HS-27A (cell line): ENCODE measurements at regions not wholly inside any gene's neighbourhood (a gene's known extent, or its start where the extent isn't known, plus 50 kb on each side); places are given as distances from the start of the nearest gene placed in this dataset.
"Not testable (repeated sequence)": the region's sequence is repeated elsewhere in the genome, so short reads cannot be mapped to it uniquely, and the experiment has no call there.

ENCODE experiments used
- DNase-seq: peaks from one replicate; pipeline ENCODE4 v3.0.0-alpha.2; 2012; ENCODE audit warnings: low read depth, missing footprints

DNA sequence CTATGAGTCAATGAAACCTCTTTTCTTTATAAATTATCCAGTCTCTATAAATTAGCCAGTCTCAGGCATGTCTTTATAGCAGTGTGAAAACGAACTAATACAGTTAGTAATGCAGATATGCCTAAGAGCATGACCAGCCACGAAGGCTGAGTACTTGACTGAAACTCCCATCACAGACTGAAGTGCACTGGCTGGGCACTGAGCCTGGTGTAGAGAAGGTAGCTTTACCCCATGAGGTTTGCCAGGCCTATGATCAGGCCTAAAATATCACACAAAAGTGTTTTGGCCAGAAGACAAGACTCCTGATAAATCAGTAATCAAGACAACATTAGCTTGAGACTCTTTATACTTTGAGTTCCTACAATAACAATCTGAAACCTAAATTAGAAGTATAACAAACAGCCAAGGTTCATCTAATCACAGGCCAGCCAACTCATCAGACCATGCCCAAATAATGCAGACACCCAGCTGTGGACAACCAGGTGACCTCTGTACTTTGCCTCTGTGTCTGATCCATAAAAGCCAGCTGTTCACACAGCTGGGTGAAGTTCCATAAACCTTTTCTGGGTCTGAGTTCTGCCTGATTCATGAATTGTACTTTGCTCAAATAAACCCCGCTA, 771.8 kb upstream of the SLITRK1 start:
- no peak for DNase-seq

DNA sequence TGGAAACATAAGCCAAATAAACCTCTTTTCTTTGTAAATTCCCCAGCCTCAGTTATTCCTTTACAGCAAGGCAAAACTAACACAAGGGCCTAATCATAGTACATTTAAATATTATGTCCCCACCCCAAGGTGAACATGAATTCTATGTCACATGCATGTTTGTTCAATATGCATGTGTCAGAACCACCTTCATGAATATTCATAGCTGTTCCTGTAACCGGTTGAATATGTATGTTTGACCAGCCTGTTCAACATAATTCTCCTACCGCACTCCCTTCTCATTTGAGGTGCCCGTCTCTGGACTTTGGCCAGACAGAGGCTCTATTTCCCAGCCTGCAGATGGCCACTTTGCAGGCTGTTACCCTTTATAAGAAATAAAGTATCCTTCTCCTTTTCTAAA, 769.4 kb upstream of the SLITRK1 start:
- no peak for DNase-seq

DNA sequence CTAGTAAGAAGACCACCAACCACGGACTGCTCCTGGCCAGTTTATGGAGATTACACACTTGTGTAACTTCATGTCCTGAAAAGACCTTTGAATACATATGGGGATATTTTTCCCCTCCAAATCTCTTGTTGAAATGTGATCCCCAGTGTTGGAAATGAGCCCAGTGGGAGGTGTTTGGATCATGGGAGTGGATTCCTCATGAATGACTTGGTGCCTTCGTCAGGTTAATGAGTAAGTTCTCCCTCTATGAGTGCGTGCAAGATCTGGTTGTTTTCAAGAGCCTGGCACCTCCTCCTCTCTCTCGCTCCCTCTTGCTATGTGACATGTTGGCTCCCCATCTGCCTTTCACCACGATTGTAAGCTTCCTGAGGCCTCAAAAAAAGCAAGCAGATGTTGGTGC, 769.0 kb upstream of the SLITRK1 start:
- DNase-seq: peak; percentile 77

DNA sequence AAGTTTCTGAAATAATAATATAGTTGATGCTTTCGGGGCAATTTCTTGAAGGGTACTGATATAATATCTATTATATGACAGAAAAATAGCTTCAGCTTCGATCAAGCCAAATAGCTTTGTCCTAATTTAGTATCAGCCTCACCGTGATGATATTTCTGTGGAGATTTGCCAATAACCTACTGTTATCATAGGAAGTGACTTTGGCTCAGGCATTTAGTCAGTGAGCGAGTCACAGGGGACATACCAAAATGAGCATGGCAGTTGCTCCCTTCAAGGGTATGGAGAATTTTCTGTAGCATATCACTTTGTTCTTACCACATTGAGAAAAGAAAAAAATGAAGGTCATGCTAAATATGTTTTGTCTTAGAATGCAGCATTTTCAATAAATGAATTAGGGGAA, 767.6 kb upstream of the SLITRK1 start:
- peak; percentile 31 for DNase-seq

DNA sequence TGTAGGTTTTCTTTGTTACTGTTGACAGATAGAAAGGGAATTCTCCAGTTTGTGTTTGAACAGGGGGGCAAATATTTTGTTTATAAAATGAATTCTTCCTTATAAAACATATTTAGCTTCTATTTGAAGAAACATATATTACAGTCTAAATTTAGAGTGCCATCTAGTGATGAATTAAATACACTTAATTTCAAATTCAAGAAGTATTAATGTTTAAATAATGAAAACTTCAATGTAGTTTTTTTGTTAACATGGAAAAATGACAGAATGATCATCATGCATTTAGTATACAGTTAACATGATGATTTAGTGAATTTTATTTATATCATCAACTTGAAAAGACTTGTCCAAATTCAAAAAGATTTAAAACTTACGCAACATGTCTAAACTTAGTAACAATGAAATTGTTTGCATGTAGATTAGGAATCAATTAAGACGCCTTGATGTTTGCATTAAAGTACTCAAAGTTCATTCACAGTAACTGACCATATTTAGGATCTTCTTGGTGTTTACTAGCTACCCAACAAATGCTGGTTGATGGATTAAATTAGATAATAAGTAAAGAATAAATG, 765.9 kb upstream of the SLITRK1 start:
- no peak for DNase-seq

DNA sequence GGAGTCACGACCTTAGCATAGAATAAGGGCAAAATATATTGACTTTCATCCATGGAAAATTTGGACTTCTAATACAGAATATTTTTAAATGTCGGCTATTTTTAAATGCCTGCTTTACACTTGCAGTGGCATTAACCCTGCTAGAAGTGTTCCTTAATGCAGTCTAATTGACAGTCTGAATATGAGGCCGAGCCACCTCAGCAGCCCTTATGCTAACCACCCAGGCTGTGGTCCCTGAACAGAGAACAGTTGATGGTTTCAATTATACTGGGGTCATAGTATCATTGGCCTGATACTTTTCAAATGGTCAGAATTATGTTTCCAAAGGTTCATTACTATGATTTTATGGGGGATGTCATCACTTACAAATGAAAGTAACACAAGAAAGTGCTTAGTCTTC, 764.7 kb upstream of the SLITRK1 start:
- DNase-seq: no peak

DNA sequence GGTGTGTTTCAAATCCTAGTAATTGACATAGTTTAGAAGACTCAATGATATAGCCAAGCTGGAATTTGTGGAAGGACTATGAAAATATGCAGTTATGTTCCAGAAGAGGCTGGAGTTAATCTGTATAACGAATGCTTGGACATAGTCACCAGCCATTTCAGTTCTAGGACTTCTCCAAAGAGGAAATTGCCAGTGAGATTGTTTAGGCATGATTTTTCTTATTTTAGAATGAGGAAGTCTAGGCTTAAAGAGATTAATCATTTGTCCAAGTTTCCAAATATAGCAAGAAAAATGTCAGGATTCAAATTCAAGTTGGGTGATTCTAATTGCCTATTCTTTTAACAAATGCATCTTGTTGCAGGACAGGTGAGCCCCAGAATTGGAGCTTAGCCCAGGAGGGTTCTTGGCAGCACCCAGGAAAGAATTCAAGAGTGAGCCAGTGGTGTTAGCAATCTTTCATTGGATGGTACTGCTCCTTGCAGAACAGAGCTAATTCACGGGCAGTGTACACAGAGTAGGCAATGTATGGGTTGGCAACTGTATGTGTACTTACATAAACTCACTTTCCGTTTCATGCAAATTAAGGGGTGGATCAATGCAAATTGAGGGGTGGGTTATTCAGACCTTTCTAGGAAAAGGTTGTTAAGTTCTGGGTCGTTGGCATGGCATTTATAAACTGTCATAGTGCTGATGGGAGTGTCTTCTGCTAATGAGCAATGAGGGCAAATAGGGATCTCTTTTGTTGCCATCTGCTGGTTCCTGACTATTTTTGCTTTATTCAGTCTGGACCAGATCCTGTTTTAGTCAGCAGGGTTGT, 763.1 kb upstream of the SLITRK1 start:
- peak; percentile 17 for DNase-seq

DNA sequence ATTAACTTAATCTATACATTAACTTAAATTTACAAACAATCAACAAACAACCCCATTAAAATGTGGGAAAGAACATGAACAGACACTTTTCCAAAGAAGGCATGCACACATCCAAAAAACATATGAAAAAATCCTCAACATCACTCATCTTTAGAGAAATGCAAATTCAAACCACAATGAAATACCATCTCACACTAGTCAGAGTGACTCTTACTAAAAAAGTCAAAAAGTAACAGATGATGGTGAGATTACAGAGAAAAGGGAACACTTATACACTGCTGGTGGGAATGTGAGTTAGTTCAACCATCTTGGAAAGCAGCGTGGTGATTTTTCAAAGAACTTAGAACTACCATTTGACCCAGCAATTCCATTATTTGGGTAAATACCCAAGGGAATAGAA, 759.2 kb upstream of the SLITRK1 start:
- no peak for DNase-seq

DNA sequence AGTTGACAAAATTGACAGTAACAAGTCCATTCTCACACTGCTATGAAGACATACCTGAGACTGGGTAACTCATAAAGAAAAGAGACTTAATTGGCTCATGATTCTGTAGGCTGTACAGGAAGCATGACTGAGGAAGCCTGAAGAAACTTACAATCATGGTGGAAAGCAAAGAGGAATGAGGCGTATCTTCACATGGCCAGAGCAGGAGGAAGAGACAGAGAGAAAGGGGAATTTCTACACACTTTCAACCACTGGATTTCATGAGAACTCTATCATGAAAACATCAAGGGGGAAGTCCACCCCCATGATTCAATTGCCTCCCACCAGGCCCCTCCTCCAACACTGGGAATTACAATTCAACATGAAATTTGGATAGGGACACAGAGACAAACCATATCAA, 758.4 kb upstream of the SLITRK1 start:
- no peak for DNase-seq

DNA sequence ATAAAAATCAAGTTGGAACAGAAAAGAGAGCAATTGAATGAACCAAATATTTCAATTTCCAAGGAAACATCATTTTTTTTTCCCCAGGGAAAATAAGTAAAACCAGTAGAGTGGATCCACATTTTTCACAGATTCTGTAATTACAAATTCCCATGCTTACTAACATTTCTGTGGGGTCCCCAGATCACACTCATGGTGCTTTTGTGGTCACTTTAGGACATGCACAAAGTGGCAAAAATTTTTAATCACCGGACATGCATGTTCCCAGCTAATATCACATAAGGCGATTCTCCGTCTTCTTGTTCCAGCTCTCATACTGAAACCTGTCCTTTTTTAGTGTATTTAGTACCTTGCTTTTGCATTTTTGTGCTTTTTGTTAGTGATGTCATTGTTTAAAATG, 748.2 kb upstream of the SLITRK1 start:
- no peak for DNase-seq

DNA sequence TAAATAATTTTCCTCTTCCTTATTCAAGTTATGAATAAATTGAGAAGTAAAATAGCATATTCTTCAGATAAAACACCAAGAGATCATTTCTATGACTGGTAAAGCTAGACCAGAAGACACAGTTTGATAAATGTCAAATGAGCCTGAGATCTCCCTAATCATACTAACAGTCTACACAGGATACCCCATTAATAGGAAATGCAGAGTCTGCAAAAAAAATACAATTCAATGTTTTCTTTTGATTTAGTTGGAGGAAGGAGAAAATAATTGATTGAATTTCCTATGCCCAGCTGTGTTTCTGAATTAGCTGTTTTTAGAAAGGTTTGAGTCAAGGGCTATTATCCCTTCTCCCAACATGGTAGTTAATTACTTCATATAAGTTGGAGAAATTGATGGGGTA, 734.6 kb upstream of the SLITRK1 start:
- DNase-seq: no peak

DNA sequence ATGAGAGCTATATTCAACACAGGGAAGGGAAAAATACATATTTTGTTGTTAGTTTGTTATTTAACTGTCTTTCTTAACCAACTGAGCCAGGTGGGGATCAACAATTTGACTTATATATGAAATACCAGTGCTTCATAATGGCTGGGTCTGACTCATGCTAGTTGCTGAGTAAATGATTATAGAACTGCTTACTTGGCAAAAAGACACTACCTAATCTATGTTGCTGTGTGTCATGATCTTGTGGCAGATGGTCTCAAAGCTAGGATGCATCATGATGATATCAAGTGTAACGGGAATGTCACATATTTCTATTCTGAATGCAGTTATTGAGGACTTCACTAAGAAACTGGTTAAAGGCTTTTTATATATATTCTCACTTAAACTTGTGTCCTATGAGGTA, 727.4 kb upstream of the SLITRK1 start:
- DNase-seq: peak; percentile 4

DNA sequence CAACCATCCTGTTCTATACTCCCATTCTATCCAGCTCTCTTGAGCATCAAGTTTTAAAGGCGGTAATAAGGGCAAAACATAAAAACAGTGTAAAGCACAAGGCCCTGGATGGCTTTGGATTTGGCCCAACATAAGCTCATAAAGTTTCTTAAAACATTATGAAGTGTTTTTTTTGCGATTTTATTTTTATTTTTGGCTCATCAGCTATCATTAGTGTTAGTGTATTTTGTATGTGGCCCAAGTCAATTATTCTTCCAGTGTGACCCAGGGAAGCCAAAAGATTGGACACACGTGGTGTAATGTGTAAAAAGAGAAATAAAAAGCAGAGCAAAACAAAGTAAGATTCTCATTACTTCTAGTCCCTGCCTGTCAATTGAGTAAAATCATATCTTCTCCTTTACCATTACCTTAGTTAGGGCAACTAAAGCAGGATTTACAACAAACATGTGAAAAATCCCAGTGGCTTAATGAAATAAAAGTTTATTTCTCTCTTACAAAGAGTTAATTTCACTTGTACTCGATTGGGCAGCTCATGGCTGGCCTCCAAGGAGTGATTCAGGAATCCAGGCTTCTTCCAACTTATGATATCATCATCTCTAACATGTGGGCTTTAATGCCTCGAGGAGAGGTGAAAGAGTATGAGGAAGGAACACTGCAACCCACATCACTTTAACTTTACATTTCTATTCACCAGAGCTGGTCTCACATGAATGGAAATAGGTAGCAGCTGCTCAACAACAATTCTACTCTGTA, 725.2 kb upstream of the SLITRK1 start:
- peak; percentile 5 for DNase-seq

DNA sequence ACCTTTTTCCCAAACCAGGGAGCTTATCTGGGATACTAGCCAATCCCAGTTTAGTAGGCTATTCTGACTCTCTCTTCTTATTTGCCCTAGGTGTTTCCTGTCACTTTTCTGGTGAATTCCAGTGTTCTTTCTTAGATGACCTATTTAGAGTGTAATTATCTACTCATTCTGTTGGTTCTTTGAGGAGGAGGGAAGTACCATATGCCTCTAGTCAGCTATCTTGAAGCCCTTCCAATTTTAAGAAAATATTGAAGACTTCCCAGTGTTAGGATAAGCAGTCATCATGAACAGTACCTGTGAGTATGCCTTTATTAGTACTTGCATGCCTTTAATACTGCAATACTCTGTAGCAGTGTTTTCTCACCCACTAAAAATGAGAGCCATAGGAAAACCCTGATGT, 724.3 kb upstream of the SLITRK1 start:
- DNase-seq: no peak

DNA sequence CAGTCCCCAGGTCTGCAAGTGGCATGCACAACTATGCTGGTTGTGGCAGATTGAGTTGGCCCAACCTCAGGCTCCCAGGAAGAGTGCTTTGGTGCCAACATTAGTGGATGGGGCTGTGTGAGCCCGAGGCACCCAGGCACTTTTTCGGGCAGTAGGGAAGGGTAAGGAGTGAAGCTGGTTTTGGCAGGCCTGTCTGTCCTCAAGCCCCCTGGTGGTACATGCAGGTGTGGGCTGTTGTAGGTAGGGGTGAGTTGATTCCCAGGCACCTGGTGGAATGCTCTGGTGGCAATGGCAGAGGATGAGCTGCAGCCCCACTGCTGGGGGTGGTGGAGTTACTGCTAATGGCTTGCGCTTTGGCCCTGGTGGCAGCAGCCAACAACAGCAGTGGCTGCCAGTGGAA, 723.7 kb upstream of the SLITRK1 start:
- no peak for DNase-seq

DNA sequence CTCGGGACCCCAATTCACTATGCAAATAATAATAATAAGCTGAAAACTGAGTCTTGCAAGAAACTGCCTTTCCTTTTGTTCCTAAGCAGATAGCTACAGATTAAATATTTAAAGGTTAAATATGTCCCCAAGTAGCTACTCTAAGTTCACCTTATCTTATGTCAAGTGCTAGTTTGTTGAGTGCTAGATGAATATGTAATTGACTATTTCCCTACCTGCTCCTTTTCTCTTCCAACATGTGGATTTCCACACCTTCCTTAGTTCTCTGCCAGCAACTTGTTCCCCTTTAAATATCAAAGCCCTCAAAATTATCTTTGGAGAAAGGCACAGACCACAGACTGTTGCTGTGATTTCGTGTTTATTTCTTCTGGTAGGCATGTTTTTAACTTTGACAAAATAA, 709.2 kb upstream of the SLITRK1 start:
- no peak for DNase-seq

DNA sequence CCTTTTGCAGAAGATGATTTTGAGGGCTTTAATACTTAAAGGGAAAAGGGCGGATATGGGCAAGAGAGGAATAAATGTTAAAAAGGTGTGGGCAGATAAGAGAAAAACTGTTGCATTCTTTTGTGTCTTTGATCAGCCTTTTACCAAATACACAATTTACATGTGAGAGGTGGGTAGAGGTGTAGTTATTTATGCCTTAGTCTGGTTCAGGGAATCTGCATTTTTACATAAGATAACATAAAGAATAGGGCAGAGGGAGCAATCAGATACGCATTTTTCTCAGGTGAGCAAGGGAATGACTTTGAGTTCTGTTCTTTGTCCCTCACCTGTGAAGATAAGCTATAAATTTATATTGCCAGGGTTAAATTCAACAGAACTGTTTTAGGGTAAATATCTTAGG, 708.4 kb upstream of the SLITRK1 start:
- DNase-seq: no peak

DNA sequence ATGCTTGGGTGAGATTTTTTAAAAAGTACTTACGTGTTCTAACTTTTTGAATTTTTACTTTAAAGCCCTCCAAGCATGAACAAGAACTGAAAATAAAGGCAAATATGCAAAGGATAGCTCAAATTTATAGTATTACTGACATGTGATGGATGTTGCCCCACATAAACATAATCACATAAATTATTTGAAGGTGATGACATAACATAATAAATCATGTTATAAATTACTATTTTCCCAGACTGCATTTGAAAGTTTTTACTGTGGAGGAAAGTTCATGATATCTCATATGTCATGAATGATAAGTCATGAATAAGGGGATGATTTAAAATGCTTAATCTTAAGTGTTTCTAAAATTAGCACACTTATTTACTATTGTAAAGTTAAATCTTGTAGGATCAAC, 705.7 kb upstream of the SLITRK1 start:
- no peak for DNase-seq

DNA sequence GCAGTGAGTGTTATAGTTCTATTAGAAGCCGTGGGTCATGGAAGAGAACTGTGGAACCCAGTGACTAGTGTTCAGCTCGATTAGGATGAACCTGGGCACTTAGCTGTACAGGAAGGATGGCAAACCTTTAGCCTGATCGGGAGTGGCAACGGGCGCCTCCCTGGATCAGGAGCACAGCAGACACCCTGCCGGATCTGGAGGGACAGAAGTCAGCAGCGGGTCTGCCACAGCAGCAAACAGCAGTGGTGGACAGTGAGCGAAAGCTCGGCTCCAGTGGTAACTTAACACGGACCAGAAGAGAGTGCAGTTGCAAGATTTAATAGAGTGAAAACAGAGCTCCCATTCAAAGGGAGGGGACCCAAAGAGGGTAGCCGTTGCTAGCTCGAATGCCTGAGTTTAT, 697.6 kb upstream of the SLITRK1 start:
- not testable (repeated sequence) for DNase-seq

DNA sequence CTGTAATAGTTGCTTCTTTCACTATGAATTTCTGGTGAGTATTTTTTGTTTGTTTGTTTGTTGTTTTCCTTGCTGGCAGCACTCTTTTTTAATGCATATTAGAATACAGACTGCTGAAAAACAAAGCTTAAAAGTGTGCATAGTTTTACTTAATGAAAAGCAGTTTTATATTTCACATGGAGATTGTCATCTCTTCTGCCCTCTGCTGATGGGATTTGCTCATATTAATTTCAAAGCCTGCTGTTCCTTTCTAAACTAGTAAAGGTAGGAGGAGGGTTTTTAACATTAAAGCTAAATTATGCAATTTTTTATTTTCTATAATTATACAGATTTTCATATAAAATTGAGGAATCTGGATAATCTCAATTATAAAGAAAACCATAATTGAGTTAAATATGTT, 692.6 kb upstream of the SLITRK1 start:
- DNase-seq: no peak

DNA sequence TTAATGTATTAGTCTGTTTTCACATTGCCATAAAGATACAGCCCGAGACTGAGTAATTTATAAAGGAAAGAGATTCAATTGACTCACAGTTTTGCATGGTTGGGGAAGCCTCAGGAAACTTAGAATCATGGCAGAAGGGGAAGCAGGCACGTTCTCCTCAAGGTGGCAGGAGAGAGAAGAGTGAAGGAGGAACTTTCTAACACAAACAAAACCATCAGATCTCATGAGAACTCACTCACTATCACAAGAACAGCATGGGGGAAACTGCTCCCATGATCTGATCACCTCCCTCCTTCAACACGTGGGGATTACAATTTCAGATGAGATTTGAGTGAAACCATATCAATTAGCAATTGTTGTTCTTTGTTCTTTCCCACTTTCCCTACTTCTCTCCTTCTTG, 689.0 kb upstream of the SLITRK1 start:
- no peak for DNase-seq

DNA sequence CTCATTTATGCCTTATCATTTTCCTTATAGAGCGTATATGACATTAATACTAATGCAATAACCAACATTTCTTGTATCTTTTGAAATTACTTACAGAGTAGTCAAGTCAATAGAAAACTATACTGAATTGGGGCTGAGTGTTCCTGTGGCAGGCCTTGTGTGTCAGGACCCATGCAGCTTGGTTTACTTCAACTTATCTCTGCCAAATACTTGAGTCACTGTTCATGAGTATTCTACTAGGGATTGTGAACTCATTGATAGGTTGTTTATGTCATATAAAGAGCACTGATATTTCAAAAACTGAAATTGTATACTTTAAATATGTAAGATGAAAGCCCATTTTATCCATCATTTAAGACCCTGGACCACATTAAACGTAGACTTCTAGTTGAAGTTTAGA, 688.6 kb upstream of the SLITRK1 start:
- no peak for DNase-seq

DNA sequence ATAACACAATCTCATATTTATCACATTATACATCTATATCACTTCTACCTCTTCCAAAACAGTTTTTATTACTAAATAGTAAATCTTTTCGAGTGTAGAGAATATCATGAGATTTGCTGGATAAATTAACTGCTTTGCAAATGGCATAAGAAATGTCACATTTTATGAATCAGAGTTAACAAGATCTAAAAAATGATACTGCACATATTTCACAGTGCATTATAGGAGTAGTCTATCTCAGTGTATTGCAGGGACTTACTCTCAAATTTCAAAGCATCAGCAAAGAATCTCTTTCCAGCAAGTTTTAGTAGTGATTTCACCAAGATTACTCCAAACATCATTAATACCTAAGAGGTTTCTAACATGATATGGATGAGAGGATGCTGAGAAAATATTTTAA, 687.1 kb upstream of the SLITRK1 start:
- DNase-seq: no peak
